Astrocyte of the spinal cord (primary cell): ENCODE measurements at regions not wholly inside any gene's neighbourhood (a gene's known extent, or its start where the extent isn't known, plus 50 kb on each side); places are given as distances from the start of the nearest gene placed in this dataset.

Experiments used
- DNase-seq: peaks from one replicate; pipeline ENCODE4 v3.0.0; 2011; ENCODE audit warnings: low read depth, low spot score
- H3K4me3 ChIP-seq: 2 replicates; pipeline ENCODE4 v1.5.1; 2011; ENCODE audit warnings: low read depth, mild to moderate bottlenecking, low read length, moderate library complexity
- in situ Hi-C: cut with HindIII; loops from 2 replicates; pipeline ENCODE4 v1.10.0; 2017; ENCODE audit warnings: low sequenced_read_pairs
- TF ChIP-seq, protein P1 (sequence below): IDR thresholded peaks from 2 replicates; pipeline ENCODE4 v1.5.1; 2012; ENCODE audit warnings: low read depth, mild to moderate bottlenecking, low read length, inconsistent platforms

DNA sequence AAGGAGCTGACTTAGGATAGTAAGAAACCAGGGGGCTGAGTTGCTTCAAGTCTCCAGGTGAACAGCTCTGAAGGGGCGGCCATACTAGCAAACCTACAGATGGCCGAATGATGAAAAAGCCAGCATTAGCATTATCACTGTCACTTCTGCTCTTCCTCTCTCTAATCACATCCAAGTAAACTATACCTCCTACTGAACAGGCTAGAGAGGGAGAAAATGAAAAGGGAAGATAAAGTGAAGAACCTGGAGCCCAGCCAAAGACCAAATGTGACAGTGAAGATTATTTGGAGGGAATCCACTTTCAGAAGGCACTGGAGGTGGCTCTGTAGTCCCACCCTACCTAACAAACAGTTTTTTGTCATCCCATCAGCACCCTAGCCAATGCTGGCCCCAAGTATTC lies 50.4 kb upstream of the PRPS1 start:
- in situ Hi-C loops: no loop called here
- H3K4me3 ChIP-seq: no peak overlapping the region
- no peak for DNase-seq
- TF ChIP-seq, protein P1, sequence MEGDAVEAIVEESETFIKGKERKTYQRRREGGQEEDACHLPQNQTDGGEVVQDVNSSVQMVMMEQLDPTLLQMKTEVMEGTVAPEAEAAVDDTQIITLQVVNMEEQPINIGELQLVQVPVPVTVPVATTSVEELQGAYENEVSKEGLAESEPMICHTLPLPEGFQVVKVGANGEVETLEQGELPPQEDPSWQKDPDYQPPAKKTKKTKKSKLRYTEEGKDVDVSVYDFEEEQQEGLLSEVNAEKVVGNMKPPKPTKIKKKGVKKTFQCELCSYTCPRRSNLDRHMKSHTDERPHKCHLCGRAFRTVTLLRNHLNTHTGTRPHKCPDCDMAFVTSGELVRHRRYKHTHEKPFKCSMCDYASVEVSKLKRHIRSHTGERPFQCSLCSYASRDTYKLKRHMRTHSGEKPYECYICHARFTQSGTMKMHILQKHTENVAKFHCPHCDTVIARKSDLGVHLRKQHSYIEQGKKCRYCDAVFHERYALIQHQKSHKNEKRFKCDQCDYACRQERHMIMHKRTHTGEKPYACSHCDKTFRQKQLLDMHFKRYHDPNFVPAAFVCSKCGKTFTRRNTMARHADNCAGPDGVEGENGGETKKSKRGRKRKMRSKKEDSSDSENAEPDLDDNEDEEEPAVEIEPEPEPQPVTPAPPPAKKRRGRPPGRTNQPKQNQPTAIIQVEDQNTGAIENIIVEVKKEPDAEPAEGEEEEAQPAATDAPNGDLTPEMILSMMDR: no peak
